ENCODE measurements at regions not wholly inside any gene's neighbourhood (a gene's known extent, or its start where the extent isn't known, plus 50 kb on each side); places are given as distances from the start of the nearest gene placed in this dataset.
"Not testable (repeated sequence)": the region's sequence is repeated elsewhere in the genome, so short reads cannot be mapped to it uniquely, and the experiment has no call there.

GRCh38 chr6:1001655-1002349 is 308.9 kb upstream of the EXOC2 start:
- no peak for DNase-seq (ENCODE audit: low read depth)

GRCh38 chr6:999552-999951 is 306.6 kb upstream of the EXOC2 start:
- no peak for DNase-seq (ENCODE audit: low read depth)

DNA sequence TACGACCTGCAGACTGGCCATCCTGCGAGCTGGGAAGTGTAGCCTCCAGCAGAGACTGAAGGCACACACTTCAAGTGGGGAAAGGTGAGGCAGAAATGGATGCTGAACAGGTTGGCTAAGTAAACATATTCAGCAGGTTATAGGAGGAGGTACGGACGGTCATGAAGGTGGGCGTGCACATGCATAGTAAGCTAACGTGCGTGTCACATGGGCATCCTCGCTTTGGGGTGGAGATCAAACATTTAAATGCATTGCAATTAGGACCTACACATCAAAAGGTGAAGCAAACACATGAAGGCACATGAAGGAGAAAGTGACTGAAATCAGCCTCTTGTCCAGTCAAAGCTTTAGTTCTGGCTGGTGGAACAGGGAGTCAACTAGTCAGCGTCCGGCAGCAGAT is 305.6 kb upstream of the EXOC2 start:
- no peak for DNase-seq (ENCODE audit: low read depth)

GRCh38 chr6:996271-996852 is 303.4 kb upstream of the EXOC2 start:
- no peak for DNase-seq (ENCODE audit: low read depth)

DNA sequence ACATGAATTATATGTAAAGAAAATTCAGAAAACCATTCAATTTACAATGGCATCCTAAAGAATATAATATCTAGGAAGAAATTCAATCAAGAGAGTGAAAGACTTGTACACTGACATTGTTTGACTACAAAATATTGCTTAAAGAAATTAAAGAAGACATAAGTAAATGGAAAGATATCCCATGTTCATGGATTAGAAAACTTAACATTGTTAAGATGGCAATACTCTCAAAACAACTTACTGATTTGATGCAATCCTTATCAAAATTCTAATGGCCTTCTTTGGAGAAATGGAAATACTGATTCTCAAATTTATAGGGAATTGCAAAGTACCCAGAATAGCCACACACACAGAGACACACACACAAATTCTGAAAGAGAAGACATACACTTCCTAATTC is 298.3 kb upstream of the EXOC2 start:
- DNase-seq (ENCODE audit: low read depth): no peak

GRCh38 chr6:984031-984430 is 291.1 kb upstream of the EXOC2 start:
- DNase-seq (ENCODE audit: low read depth): no peak

DNA sequence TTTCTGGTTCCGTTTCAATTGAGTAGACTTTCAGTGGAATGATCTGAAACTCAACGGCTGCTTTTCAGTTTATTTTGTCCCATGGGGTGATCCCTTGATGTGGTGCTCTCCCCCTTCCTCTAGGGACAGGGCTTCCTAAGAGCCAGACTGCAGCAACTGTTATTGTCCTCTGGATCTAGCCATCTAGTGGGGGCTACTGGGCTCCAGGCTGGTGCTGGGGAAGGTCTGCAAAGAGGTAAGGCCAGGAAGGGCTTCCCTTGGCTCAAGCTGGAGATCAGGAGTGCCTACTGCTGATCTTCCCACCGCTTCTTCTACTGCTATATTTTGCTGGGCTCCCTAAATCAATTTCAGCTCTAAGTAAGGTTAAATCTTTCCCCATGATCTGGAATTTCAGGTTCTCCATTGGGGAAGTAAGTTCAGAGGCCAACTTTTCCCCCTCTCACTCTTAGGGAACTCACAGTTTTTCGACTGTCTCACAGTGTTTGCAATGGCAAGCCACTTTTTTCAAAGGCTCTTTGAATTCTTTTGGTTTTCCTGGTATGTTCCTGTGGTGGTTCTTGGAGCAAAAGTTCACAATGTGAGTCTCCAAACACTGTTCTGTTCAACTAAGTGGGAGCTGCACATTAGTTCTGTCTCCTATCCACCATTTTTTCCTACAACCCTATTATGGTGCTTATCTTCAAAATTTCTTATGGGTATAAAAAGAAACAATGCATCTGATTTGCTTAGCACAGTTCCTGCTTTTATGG is 286.2 kb upstream of the EXOC2 start:
- DNase-seq (ENCODE audit: low read depth): no peak

DNA sequence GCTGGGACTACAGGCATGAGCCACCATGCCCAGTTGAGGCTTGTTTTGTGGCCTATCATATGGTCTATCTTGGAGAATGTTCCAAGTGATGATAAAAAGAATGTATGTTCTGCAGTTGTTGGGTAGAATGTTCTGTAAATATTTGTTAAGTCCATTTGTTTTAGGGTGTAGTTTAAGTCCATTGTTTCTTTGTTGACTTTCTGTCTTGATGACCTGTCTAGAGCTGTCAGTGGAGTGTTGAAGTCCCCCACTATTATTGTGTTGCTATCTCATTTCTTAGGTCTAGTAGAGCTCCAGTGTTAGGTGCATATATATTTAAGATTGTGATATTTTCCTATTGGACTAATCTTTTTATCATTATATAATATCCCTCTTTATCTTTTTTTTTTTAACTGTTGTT is 284.3 kb upstream of the EXOC2 start:
- not testable (repeated sequence) for DNase-seq (ENCODE audit: low read depth)

DNA sequence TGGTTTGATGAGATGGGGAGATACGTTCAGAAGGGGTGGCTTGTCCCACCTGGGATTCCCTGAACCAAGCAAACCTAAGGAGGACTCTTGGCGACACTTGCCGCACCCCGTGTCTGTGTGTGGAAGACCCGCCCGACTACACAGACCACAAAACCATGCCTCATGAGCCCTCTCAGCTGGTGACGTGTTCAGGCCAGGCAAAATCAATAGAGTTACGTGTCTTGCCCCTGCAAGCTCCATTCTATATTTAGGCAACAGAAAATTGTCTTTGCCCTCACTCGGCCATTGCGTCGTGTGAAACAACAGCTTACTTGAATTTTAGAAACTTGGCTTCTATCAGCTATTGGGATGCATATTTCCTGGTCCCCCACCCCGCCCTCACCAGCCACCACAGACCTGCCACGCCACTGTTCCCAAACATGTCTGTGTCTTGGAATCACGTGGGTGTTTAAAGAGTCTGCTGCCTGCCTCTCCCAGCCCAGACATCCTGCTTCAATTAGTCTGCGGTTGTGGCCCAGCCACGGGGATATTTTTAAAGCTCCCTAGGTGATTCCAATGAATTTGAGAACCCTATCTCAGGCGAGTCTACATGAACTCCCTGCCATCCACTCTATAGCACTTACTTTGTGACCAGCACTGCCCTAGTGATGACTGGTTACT is 279.2 kb upstream of the EXOC2 start:
- no peak for DNase-seq (ENCODE audit: low read depth)

DNA sequence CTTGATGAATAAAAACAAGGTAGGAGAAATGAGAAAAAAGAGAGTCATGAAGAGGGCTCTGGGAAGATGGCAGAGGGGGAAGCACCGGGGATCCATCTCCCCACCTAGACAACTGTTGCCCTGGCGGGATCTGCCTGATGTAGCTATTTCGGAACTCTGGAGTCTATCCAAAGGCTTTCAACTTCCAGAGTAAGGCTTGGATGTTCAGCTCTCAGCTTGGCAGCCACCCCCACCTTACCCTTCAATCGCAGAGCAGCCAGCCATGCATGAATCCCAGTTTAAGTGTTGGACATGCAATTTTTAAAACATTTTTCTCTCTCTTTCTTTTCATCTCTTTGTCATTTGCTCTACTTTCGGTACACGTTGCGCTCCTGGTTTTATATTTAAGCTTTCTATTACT is 275.9 kb upstream of the EXOC2 start:
- DNase-seq (ENCODE audit: low read depth): no peak

DNA sequence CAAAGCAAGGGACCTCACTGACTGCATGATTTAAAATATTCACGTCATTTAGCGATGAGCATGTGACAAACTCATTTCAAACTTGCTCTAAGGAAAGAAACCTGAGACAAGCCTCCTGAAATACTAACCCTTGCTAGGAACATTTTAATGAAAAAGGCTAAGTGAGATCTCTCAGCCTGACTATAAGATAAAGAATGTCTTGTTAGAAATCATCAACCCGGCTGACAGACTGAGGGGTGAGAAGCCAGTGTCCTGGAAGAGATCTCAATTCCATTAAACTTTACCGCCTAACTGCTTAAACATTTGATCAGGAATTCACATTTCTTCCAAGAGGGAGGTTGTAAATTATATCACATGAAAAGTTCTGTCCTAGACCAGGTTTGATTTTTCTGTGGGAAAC is 274.8 kb upstream of the EXOC2 start:
- no peak for DNase-seq (ENCODE audit: low read depth)

- no peak for DNase-seq (ENCODE audit: low read depth)
These were observed 272.4 kb upstream of the EXOC2 start for GRCh38 chr6:965343-965742.

GRCh38 chr6:963456-963855 is 270.5 kb upstream of the EXOC2 start:
- DNase-seq (ENCODE audit: low read depth): no peak

DNA sequence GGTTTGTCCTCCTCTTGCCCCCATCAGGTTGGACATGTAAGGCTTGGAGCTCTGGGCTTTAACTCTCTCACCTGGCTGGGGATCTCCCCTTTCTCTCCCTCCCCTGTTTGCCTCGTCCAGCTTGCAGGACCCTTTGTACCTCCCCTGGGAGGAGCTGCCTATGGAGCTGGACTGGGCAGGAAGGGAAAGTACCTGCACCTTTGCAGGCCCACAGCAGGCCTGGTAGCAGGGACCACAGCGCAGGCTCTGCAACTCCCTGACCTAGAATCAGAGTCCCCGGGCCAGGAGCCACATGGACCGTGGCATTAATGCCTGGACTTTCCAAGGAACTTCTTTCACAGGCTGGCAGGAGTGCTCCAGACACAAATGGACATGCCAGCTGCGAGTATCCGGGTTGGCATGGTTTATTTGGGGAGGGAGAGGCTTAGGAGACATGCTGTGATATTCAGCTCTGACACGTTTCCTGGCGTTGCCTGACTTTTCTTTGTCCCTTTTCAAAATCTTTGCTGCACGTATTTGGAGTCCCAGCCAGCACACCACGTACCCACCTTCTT is 268.5 kb upstream of the EXOC2 start:
- DNase-seq (ENCODE audit: low read depth): no peak

- DNase-seq (ENCODE audit: low read depth): no peak
These were observed 267.4 kb upstream of the EXOC2 start for GRCh38 chr6:960356-960755.

DNA sequence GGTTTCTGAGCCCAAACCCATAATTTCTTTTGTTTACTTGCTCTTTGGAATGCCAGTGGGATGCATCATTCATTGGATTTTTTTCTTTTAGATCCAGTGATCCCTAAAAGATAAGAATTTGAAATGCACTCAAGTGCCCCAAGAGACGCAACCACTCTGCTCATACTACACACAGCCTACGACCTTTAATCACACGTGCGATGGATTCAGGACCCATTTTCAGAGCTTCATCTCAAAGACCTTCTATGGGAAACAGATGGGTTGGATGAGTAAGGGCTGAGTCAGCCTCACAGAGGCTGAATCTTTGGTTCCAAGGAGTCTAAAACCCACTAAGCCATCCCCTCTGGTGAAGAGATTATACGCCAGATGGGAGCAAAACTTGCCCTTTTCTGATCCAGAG is 265.5 kb upstream of the EXOC2 start:
- no peak for DNase-seq (ENCODE audit: low read depth)

GRCh38 chr6:951399-952181 is 258.7 kb upstream of the EXOC2 start:
- DNase-seq (ENCODE audit: low read depth): no peak

DNA sequence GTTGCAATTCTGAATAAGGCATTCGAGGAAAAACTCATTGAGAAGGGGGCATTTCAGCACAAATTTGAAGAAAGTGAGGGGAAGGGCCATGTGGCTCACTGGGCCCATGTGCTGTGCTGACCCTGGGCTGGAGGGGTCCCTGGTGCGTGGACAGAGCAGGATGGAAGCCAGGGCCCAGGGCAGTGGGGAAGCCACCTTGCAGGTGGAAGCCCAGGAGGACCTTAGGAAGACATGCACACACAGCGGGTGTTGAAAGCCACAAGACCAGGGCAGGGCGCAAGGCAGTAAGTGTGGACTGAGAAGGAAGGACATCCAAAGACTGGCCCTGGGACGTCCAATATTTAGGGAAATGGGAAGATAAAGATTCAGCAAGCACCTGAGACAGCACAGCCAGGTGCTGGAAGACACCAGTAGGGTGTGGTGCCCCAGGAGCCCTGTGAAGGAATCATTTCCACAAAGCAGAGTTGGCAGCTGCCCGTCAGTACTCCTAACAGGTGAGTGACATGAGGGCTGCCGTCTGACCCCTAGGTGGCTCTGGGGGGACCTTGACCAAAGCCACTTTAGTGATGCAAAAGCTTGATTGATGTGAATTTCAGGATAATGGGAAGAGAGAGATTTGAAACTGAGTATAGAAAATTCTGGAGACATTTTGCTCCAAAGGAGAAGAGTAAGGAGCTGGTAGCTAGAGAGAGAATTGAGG is 254.4 kb upstream of the EXOC2 start:
- DNase-seq (ENCODE audit: low read depth): no peak

DNA sequence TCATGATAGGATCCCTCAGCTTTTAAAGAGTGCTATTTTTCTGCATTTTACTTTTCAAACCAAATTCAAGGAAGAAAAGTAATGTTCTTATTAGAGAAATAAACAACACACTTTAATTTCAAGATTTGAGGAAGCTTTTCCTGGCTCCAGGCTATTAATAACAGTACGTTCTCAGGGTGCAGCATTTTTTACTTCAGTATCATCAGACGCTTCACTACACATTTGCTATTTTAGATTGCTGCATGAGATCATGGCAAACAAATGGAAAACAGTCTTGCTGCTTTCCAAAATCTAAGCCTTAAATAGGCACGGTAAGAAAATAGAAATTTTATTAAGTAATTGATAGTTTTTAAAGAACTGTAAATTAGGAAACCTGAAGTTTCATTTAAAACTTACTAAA is 253.6 kb upstream of the EXOC2 start:
- DNase-seq (ENCODE audit: low read depth): no peak

GRCh38 chr6:939526-940252 is 246.8 kb upstream of the EXOC2 start:
- no peak for DNase-seq (ENCODE audit: low read depth)

DNA sequence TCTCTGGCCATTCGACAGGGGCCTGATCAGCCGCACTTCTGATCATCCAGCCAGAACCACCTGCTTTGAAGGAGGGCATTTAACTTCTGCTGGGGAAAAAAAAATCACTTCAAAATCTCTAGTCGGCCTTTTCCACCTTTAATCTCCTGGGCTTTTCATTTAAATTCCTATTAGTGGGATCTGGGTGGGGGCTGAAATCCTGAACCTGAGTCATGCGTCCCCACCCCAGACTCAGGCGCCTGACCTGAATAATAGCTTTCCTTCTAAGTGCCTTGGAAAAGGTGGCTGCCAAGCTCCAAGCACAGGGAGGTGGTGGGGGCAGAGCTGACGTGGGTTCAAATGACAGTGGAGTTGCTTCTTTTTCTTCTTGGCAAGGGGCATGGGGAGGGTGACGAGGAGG is 246.0 kb upstream of the EXOC2 start:
- DNase-seq (ENCODE audit: low read depth): no peak
